NCI-H2171 treated with DMSO at 0.1 percent for 48 hours (cell line): ENCODE measurements at regions not wholly inside any gene's neighbourhood (a gene's known extent, or its start where the extent isn't known, plus 50 kb on each side); places are given as distances from the start of the nearest gene placed in this dataset.
"Not testable (repeated sequence)": the region's sequence is repeated elsewhere in the genome, so short reads cannot be mapped to it uniquely, and the experiment has no call there.

Experiments used
- DNase-seq: peaks from one replicate; lab custom pipeline; 2025; lab: John Stamatoyannopoulos, UW

DNA sequence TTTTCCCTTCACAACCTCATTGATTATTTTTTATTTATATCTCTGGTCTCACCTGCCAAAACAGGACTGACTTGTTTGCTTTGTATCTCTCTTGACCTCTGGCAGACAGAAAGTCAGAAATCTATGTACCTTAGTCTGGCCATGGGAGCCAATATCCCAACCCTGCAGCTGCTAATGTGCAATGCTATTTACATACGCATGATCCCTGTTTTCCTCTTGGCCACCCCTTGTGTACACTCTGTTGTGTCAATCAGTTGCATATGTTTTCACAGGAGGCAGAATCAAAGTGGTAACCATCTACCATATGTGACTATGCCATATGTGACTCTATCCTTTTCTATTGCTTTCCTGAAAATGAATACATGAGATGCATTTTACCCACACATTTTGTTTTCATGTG is 688.8 kb downstream of the PLA2G4A start:
- peak; percentile 96 for DNase-seq

GRCh38 chr1:187527346-187527745 is 698.6 kb downstream of the PLA2G4A start:
- no peak for DNase-seq

- DNase-seq, result no peak
Observed at GRCh38 chr1:187537936-187538335, 709.2 kb downstream of the PLA2G4A start.

DNA sequence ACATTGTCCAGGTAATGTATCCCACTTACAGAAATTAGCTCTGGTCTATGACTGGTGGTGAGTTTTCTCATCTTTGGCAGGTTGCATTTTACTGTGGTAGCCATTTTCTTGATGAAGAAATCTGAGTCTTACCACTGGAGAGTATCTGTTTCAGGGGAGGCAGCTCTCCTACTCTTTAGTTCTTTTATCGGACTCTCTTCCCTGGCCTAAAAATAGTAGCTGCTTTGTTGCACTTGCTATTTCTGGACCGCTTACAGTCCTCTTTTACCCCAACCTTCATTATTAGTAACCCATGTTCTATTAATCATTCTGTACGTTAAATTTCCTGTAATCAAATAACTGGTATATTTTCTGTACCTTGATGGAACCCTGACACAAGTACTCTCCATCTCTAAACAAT is 720.8 kb downstream of the PLA2G4A start:
- no peak for DNase-seq

- DNase-seq, result no peak
Observed at GRCh38 chr1:187551061-187551460, 722.3 kb downstream of the PLA2G4A start.

- DNase-seq, result no peak
Observed at GRCh38 chr1:187563191-187563590, 734.4 kb downstream of the PLA2G4A start.

GRCh38 chr1:187566354-187566753 is 737.6 kb downstream of the PLA2G4A start:
- no peak for DNase-seq

GRCh38 chr1:187568067-187568466 is 739.3 kb downstream of the PLA2G4A start:
- peak; percentile 3 for DNase-seq

DNA sequence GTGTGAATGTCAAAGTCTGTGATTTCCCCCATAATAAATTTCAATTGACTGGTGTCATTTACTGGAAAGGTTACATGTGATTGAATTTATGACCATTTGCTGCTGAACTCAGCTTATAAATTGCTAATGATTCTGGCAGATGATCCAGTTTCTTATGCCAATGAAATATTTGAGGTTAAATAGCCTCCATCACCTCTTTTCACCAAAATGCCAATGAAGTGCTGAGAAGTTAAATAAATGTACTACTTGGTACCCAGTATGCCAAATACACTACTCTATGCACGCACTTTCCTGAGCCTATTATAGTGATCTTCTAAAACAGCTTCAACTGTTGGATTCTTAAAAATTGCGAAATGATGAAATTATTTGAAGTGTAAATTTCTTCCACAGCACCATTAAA is 741.4 kb downstream of the PLA2G4A start:
- DNase-seq, result no peak

- no peak for DNase-seq
Observed at GRCh38 chr1:187577610-187578009, 748.9 kb downstream of the PLA2G4A start.

DNA sequence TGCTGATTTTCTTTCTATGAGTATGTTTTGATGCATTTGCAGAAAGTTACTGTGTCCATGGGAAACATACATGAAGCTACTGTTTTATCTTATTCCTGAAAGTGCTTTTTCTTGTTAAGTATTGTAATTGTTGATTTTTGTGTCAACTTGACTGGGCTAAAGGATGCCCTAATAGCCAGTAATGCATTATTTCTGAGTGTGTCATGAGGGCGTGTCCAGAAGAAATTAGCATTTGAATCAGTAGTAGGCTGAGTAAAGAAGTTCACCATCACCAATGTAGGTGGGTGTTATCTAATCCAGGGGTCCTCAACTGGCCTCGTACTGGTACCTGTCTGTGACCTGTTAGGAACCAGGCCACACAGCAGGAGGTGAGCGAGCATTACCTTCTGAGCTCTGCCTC is 760.2 kb downstream of the PLA2G4A start:
- no peak for DNase-seq

DNA sequence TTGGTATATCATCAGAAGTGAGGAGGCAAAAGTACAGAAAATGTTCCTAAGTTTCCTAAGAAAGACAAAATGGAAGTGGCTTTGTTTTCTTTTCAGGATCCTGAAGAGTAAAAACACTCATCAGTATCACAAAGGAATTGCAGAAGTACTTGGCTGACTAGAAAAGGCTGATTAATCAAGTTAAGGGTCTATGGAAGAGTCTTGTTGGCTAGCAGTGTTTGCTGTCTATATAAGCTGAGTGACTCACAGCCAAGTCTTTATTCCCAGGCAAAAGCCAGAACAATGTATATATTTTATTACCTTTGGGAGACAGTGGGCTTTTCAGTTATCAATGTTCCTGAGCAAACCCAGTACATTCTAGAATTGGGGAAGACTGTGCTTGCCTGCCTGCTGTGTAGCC is 777.0 kb downstream of the PLA2G4A start:
- DNase-seq, result no peak

GRCh38 chr1:187615853-187616735 is 787.3 kb downstream of the PLA2G4A start:
- not testable (repeated sequence) for DNase-seq

DNA sequence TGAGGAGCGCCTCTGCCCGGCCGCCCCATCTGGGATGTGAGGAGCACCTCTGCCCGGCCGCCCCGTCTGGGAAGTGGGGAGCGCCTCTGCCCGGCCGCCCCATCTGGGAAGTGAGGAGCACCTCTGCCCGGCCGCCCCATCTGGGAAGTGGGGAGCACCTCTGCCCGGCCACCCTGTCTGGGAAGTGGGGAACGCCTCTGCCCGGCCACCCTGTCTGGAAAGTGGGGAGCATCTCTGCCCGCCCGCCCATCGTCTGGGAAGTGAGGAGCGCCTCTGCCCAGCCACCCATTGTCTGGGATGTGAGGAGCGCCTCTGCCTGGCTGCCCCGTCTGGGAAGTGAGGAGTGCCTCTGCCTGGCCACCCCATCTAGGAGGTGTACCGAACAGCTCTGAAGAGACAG is 788.1 kb downstream of the PLA2G4A start:
- not testable (repeated sequence) for DNase-seq

DNA sequence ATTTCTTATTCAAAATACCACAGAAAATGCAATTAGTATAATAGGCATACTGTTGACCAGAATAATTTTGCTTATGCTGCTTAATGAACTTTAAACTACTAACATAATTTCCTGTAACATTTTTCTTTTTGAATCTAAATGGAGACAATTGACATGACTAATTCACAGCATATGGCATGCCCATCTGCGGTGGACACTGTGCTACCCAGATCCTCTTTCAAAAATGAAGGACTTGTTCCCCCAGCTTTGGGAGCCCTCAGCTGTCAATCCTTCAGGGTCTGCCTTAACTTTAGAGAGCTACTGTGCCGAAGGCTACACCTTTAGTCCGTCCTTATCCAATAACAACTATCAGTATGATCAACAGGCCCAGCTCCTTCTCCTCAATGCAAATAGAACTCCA is 789.0 kb downstream of the PLA2G4A start:
- DNase-seq, result peak; percentile 25

DNA sequence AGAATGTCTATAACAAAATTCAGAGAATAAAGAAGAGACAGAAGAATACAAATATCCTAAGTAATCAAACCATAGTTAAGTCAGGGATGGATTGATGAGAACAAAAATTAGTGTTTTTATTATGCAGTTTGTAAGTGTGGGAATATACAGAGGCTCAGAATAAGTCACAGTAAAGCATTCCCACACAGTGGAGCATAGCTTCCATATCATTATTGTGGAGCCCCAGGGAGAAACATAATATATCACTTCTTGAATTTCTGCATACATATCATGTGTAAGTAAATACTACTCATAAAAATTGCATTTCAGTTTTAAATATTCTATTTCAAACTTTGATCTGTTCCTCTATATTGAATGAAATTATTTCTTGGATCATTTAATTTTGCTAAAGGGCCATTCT is 790.4 kb downstream of the PLA2G4A start:
- DNase-seq, result no peak

GRCh38 chr1:187621951-187622350 is 793.2 kb downstream of the PLA2G4A start:
- peak; percentile 58 for DNase-seq

DNA sequence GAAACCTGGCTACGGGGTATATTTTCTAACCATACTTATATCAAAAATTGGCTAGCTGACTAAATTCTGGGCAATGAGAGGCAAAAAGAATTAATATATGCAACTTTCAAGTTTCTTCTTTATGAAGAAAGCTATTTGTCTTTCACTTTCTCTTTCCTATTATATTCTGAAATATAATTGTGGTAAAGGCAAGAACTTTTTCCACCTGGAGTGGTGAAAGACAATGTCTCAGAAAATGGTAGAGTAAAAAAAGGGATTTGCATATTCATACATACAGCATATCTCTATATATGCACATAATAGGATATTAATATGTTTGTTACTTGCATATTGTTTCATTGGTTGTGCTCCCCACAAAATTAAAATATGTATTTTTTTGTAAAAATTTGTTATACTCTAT is 793.8 kb downstream of the PLA2G4A start:
- no peak for DNase-seq

- DNase-seq, result no peak
Observed at GRCh38 chr1:187624812-187625545, 796.2 kb downstream of the PLA2G4A start.

DNA sequence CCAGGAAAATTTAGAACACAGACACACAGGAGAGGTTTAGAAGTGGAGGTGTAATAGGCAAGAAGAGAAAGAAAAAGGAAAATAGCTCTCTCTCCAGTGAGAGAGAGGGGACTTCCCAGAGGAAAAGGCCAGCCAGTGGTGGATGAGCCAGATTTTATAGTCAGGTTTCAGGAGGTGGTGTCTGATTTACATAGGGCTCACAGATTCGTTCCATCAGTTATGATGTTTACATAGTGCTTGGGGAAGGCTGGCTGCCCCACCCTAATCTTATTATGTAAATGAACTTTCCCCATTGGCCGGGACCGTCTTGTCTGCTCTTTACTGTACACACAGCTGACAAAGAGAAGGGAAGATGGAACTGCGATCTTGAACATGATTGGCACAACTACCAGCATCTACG is 797.3 kb downstream of the PLA2G4A start:
- DNase-seq, result no peak

DNA sequence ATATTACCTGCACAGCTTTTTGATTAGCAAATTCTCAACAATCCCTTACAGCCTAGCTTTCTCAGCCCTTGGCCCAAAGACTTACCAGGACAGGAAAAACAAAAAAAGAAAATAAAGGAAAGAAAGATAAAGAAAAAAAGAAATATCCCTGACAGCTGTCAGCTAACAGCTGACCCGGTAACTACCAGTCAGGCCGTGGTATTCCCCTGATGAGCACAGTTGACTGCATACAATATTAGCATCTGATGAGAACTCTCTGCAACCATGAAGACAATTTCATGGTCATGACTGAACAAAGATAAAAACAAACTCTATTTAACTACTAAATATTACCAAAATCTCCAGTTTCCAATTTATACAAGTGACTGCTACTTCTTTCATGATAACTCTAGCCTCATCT is 798.8 kb downstream of the PLA2G4A start:
- DNase-seq, result no peak

GRCh38 chr1:187629075-187629474 is 800.3 kb downstream of the PLA2G4A start:
- no peak for DNase-seq

- DNase-seq, result no peak
Observed at GRCh38 chr1:187630653-187631380, 802.1 kb downstream of the PLA2G4A start.
